GM10248 (cell line): ENCODE measurements at regions not wholly inside any gene's neighbourhood (a gene's known extent, or its start where the extent isn't known, plus 50 kb on each side); places are given as distances from the start of the nearest gene placed in this dataset.

ENCODE experiments used
- CTCF ChIA-PET: fragments of 300-600 bp; sonication (Branson Sonifier 250); formaldehyde crosslinking; extraction: SDS; loops from one replicate; lab custom pipeline; 2021; ENCODE audit warnings: antibody characterized with exemption; lab: Yijun Ruan, JAX
- POLR2A ChIA-PET: fragments of 350-650 bp; sonication (Branson Sonifier 250); formaldehyde crosslinking; extraction: SDS; loops from one replicate; lab custom pipeline; 2020; ENCODE audit warnings: antibody characterized with exemption; lab: Yijun Ruan, JAX
- DNase-seq: peaks from one replicate; pipeline ENCODE4 v3.0.0; 2012; ENCODE audit errors: extremely low spot score
- TF ChIP-seq, protein P1 (sequence below): IDR thresholded peaks from 2 replicates; pipeline ENCODE4 v1.5.1; 2012; ENCODE audit warnings: mild to moderate bottlenecking, low read depth; ENCODE audit errors: extremely low read depth, missing control alignments, control extremely low read depth

DNA sequence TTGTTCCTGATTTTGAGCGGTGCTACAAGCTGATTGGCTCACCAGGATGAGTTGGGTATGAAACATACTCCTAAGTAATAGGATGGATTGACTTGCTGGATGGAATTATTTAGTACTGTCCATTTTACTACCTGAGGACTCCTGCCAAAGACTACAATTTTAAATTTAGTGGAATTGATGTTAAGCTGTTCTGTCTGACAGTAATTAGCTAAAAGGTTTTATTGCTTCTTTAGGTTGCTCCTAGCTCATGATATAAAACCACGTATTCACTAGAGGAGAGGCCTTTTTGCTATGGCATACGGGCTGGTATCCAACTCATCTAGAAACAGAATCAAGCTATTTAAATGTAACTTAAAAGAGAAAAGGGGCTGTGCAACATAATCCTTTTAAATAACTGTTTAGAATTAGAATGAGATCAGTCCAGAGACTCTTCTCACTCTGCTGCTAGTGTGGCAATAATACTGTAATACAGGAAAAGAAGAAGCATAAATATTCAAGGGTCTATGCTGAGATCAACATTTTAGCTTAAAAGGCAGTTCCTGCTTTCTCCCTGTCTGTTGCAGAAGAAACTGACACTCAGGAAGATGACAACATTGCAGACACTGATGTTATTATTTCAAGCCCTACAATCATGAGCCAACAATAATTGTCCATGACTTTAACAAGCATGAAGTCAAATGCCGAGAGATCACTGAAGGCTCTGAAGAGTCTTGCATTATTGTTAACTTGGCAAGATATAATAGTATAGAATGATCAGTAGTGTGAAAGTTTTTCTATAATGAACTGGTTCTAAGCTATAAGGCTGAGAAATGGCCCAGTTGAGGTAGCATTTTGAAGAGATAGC is 258.7 kb upstream of the ADGRL4 start:
- CTCF ChIA-PET: interaction anchor here (1.2 kb wide), 2 partner anchors 10 to 14 kb away, joined by 3 read pairs; no protein-coding TSS in a partner anchor
- no peak for DNase-seq
- TF ChIP-seq, protein P1, sequence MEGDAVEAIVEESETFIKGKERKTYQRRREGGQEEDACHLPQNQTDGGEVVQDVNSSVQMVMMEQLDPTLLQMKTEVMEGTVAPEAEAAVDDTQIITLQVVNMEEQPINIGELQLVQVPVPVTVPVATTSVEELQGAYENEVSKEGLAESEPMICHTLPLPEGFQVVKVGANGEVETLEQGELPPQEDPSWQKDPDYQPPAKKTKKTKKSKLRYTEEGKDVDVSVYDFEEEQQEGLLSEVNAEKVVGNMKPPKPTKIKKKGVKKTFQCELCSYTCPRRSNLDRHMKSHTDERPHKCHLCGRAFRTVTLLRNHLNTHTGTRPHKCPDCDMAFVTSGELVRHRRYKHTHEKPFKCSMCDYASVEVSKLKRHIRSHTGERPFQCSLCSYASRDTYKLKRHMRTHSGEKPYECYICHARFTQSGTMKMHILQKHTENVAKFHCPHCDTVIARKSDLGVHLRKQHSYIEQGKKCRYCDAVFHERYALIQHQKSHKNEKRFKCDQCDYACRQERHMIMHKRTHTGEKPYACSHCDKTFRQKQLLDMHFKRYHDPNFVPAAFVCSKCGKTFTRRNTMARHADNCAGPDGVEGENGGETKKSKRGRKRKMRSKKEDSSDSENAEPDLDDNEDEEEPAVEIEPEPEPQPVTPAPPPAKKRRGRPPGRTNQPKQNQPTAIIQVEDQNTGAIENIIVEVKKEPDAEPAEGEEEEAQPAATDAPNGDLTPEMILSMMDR: no peak
- POLR2A ChIA-PET: no interaction called here

DNA sequence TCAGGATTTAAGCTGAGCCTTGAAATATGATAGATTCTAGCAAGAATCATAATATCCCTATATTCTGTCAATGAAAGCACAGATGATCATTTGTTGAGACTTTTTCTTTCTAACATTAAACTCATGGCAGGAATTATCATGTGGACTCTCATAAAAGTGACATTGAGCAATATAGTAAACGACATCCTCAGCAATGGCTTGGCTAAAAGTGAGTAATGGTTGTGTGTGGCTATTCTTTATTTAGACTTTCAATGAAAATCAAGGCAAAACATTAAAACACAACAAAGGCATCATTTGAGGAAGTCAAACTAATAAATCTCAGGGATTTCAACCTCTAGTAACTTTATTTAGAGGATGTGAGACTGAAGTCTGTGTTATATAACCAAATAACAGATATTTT is 257.8 kb upstream of the ADGRL4 start:
- POLR2A ChIA-PET: no interaction called here
- CTCF ChIA-PET: interaction anchor here (1.2 kb wide), 1 partner anchor 14 kb away, joined by 3 read pairs; no protein-coding TSS in a partner anchor
- no peak for DNase-seq

DNA sequence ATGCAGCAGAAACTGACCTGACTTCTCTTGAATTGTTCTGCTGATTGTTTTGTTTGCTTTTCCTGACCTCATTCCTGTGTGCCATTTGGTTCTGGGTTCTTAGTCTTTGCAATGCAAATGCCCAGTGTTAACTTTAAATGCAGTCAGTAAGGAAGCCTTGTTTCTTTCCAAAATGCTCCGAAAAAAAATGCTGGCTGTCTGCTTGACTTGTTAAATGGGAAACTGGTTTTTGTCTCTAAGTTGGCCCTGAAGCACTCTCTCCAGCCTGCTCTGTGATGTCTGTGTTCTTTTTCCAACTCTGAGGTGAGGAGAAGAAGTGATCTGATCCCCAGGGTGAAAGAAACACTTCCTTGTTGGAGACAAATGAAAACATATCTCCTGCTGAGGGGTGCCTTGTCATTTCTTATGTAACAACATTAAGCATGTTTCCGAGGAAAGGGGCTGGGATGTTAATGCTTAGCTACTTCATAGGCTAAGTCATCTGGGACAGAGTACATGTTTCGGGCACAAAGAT is 256.3 kb upstream of the ADGRL4 start:
- TF ChIP-seq, protein P1: no peak
- no peak for DNase-seq
- POLR2A ChIA-PET: no interaction called here

More for the DNA sequence above, 257.8 kb upstream of the ADGRL4 start:
- TF ChIP-seq, protein P1: no peak

DNA sequence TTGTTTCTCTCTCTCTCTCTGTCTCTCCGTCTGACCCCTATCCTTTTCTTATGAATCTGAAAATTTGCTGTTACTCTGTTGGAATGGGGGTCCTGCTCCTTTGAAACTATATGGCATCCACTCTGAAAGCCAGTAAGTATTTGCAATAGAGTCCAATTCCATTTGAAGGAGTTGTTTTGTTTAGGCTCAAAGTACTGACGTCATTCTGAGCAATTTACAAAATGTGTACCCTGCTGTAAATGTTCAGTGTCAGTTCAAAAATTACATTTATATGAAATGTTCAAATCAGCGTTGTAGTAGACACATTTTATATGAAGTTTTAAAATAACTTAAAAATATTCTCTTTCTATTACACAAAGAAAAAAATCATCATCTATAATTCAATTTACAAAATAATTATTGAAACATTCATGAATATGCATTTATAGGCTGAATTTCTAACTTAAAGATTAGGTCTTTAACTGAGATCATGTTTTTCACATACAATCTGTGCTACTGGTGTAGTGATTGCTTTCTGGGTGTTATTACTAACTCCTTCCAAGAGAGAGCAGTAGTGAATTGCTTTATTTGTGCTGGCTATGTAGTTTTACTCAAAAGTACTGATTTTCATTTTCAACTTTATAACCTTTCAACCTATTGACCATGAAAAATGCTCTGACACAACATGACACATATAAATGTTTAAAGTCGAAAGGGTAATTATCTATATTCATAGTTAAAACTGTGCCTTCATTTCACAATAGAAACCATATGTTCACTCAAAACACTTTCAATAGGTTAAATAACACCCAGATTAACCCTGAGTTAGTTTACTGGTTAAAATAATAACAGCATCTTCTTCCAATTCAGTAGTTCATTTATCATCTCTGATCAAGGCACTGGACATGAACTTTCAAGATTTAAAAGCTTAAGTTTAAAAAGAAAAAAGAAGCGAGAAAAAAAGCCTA is 253.1 kb upstream of the ADGRL4 start:
- POLR2A ChIA-PET: no interaction called here
- CTCF ChIA-PET: interaction anchor here (0.9 to 1.1 kb wide), 2 partner anchors 13 to 92 kb away, joined by 3 read pairs; no protein-coding TSS in a partner anchor
- TF ChIP-seq, protein P1: peak; percentile 48
- peak; percentile 24 for DNase-seq

More for the DNA sequence above, 256.3 kb upstream of the ADGRL4 start:
- CTCF ChIA-PET: interaction anchor here (1.5 kb wide), 1 partner anchor 50 kb away, joined by 3 read pairs; no protein-coding TSS in a partner anchor

DNA sequence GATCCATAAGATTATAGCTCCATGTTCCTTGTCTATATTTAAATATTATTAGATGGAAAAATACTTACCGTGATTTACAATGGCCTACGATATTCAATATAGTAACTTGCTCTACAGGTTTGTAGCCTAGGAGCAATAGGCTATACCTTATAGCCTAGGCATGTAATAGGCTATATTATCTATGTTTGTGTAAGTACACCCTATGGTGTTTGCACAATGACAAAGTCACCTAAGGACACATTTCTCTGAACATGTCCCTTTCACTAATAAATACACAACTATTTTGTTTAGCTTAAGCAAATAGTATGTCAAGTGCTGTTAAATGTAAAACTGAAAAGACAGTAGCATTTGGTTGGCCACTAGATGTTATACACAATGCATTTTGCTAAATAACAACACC is 248.9 kb upstream of the ADGRL4 start:
- ChIA-PET CTCF (interaction anchor here (1.1 kb wide), 1 partner anchor 30 kb away, joined by 3 read pairs; no protein-coding TSS in a partner anchor), POLR2A (no interaction called here)
- DNase-seq: no peak
- TF ChIP-seq, protein P1: no peak
